Liver (tissue), 8 donors: ENCODE measurements at regions not wholly inside any gene's neighbourhood (a gene's known extent, or its start where the extent isn't known, plus 50 kb on each side); places are given as distances from the start of the nearest gene placed in this dataset.

Experiments
- DNase-seq: peaks from one replicate; pipeline ENCODE4 v3.0.0-alpha.2; 2017; ENCODE audit warnings: low spot score
- H3K27ac ChIP-seq, 2 donors: one replicate each; pipeline ENCODE4 v1.7.0; 2013; ENCODE audit warnings: inconsistent platforms in 2 of 2, low read length in 2 of 2, control low read depth in 1 of 2, low read depth in 1 of 2, mild to moderate bottlenecking in 1 of 2
- H3K27me3 ChIP-seq, 4 donors: one replicate each; pipeline versions ENCODE4 v1.6.1 to v1.7.0; 2013; ENCODE audit warnings: low read length in 3 of 4, inconsistent platforms in 1 of 4, mild to moderate bottlenecking in 1 of 4, moderate library complexity in 1 of 4; ENCODE audit not compliant: control insufficient read depth in 4 of 4, insufficient read depth in 4 of 4
- H3K36me3 ChIP-seq, 4 donors: one replicate each; pipeline versions ENCODE4 v1.6.1 to v1.7.0; 2013; ENCODE audit warnings: low read length in 3 of 4, mild to moderate bottlenecking in 3 of 4, low read depth in 1 of 4, moderate library complexity in 1 of 4; ENCODE audit not compliant: control insufficient read depth in 4 of 4, insufficient read depth in 3 of 4
- H3K4me1 ChIP-seq, 4 donors: one replicate each; pipeline versions ENCODE4 v1.6.1 to v1.7.0; 2013; ENCODE audit warnings: low read length in 3 of 4, mild to moderate bottlenecking in 3 of 4, moderate library complexity in 1 of 4; ENCODE audit not compliant: control insufficient read depth in 4 of 4, insufficient read depth in 4 of 4
- H3K4me3 ChIP-seq, 3 donors: one replicate each; pipeline versions ENCODE4 v1.6.1 to v1.7.0; 2013; ENCODE audit warnings: low read length in 3 of 3, control low read depth in 1 of 3, low read depth in 1 of 3, mild to moderate bottlenecking in 1 of 3
- H3K9ac ChIP-seq, 2 donors: one replicate each; pipeline ENCODE4 v1.7.0; 2013; ENCODE audit warnings: low read length in 2 of 2, mild to moderate bottlenecking in 2 of 2, moderate library complexity in 2 of 2, control low read depth in 1 of 2, low read depth in 1 of 2
- H3K9me3 ChIP-seq, 4 donors: one replicate each; pipeline versions ENCODE4 v1.6.1 to v1.7.0; 2013; ENCODE audit warnings: low read length in 3 of 4; ENCODE audit not compliant: control insufficient read depth in 4 of 4
- ATF3 ChIP-seq: IDR thresholded peaks from 2 replicates; pipeline ENCODE4 v1.6.1; 2016; ENCODE audit warnings: antibody characterized with exemption
- FOXA1 ChIP-seq: IDR thresholded peaks from 2 replicates; pipeline ENCODE4 v1.6.1; 2016; ENCODE audit warnings: antibody characterized with exemption
- HNF4A ChIP-seq, 2 donors: conservative IDR thresholded peaks; 2 replicates each; pipeline ENCODE4 v1.6.1; 2016; ENCODE audit warnings: antibody characterized with exemption in 2 of 2, mild to moderate bottlenecking in 2 of 2
- HNF4G ChIP-seq: IDR thresholded peaks from 2 replicates; pipeline ENCODE4 v1.6.1; 2016; ENCODE audit warnings: antibody characterized with exemption
- JUND ChIP-seq, 2 donors: IDR thresholded peaks; 2 replicates each; pipeline ENCODE4 v1.6.1; 2016; ENCODE audit warnings: antibody characterized with exemption in 2 of 2
- MAX ChIP-seq: IDR thresholded peaks from 2 replicates; pipeline ENCODE4 v1.6.1; 2016; ENCODE audit warnings: antibody characterized with exemption
- RAD21 ChIP-seq, 2 donors: IDR thresholded peaks; 2 replicates each; pipeline ENCODE4 v1.6.1; 2016; ENCODE audit warnings: antibody characterized with exemption in 2 of 2, mild to moderate bottlenecking in 2 of 2
- REST ChIP-seq: IDR thresholded peaks from 2 replicates; pipeline ENCODE4 v1.6.1; 2016; ENCODE audit warnings: antibody characterized with exemption, mild to moderate bottlenecking
- TAF1 ChIP-seq: conservative IDR thresholded peaks from 2 replicates; pipeline ENCODE4 v1.6.1; 2016; ENCODE audit warnings: antibody characterized with exemption, mild to moderate bottlenecking
- YY1 ChIP-seq: IDR thresholded peaks from 2 replicates; pipeline ENCODE4 v1.6.1; 2016; ENCODE audit warnings: antibody characterized with exemption, mild to moderate bottlenecking
- ZBTB33 ChIP-seq: IDR thresholded peaks from 2 replicates; pipeline ENCODE4 v1.6.1; 2016; ENCODE audit warnings: antibody characterized with exemption
- WGBS: extraction: QIAGEN DNeasy Blood & Tissue Kit; methylation state at CpG from one replicate; pipeline ENCODE4 v1.1.7; 2013; 5-methylcytosine and 5-hydroxymethylcytosine counted together
- TF ChIP-seq, protein P1 (sequence below): fragments of 150-350 bp; IDR thresholded peaks from 2 replicates; pipeline ENCODE4 v1.5.1; 2017; ENCODE audit warnings: improper control_type of control experiment, low read depth, low read length; ENCODE audit not compliant: missing input control
- donor health status: healthy.
- donor health status: healthy.
- donor health status: healthy.
- donor health status: healthy.
- donor health status: healthy.

DNA sequence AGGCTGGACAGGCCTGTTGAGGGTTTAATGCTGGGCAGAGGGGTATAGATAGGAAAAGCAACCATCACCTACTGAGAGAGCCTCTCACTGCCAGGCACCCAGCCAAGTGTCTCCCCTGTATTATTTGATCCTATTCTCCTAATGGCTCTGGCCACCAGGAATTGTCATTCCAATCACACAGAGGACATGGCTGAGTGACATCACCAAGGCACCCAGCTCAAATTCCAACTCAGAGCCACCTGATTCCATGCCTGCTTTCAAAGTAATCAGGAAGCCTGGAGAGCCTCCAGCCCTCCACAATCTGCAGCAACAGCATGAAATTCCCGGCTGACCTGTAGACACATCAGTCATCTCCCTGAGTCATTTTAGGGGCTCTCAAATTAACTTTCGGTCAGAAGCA lies 368.9 kb upstream of the C16orf82 start:
- H3K4me1 ChIP-seq: no peaks in the 10 kb centered on the region
- TF ChIP-seq RAD21 (IDR thresholded peaks at IDR 0.05) (no peak), TAF1 (no peak), JUND (IDR thresholded peaks at IDR 0.05) (no peak), HNF4A (conservative IDR thresholded peaks at IDR 0.05) (no peak)
- peaks cover 0 to 11% (median 0%) of the 10 kb centered on the region in 4 donors for H3K9me3 ChIP-seq
- no peak for DNase-seq
- no peak overlapping the region for H3K27ac ChIP-seq
- no peaks in the 10 kb centered on the region for H3K27me3 ChIP-seq
- no peak overlapping the region for H3K9ac ChIP-seq
- WGBS: 55% methylated on average over 2 of the region's 2 CpGs
- no peak overlapping the region for H3K4me3 ChIP-seq
- H3K36me3 ChIP-seq: no peaks in the 10 kb centered on the region

DNA sequence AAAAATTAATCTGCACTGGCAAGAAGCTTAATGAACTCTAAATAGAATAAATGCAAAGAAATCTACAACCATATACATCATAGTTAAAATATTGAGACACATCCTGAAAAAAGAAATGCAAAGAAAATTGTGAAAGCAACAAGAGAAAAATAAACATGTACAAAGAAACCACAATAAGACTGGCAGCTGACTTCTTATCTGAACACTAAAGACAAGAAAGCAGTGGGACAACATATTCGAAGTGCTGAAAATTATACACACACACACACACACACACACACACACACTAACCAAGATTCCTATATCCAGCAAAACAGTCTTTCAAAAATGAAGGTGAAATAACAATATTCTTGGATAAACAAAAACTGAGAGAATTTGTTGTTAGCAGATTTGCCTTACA lies 366.5 kb upstream of the C16orf82 start:
- no peaks in the 10 kb centered on the region for H3K4me1 ChIP-seq
- H3K9me3 ChIP-seq: peaks cover 0 to 11% (median 0%) of the 10 kb centered on the region in 4 donors
- no peak for DNase-seq
- no peak for TF ChIP-seq MAX
- no peak for TF ChIP-seq JUND (IDR thresholded peaks at IDR 0.05)
- TF ChIP-seq, protein P1, sequence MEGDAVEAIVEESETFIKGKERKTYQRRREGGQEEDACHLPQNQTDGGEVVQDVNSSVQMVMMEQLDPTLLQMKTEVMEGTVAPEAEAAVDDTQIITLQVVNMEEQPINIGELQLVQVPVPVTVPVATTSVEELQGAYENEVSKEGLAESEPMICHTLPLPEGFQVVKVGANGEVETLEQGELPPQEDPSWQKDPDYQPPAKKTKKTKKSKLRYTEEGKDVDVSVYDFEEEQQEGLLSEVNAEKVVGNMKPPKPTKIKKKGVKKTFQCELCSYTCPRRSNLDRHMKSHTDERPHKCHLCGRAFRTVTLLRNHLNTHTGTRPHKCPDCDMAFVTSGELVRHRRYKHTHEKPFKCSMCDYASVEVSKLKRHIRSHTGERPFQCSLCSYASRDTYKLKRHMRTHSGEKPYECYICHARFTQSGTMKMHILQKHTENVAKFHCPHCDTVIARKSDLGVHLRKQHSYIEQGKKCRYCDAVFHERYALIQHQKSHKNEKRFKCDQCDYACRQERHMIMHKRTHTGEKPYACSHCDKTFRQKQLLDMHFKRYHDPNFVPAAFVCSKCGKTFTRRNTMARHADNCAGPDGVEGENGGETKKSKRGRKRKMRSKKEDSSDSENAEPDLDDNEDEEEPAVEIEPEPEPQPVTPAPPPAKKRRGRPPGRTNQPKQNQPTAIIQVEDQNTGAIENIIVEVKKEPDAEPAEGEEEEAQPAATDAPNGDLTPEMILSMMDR: no peak
- no peak for TF ChIP-seq FOXA1
- TF ChIP-seq RAD21 (IDR thresholded peaks at IDR 0.05): no peak
- TF ChIP-seq ATF3: no peak
- TF ChIP-seq ZBTB33: no peak
- TF ChIP-seq YY1: no peak
- no peak for TF ChIP-seq HNF4G
- TF ChIP-seq REST: no peak
- H3K27ac ChIP-seq: no peak overlapping the region
- no peak overlapping the region for H3K4me3 ChIP-seq
- H3K9ac ChIP-seq: no peak overlapping the region
- 58% methylated on average over 1 of the region's 1 CpG for WGBS
- H3K27me3 ChIP-seq: peaks cover 0 to 1% (median 0%) of the 10 kb centered on the region in 4 donors
- H3K36me3 ChIP-seq: no peaks in the 10 kb centered on the region
